ENCODE measurements at regions not wholly inside any gene's neighbourhood (a gene's known extent, or its start where the extent isn't known, plus 50 kb on each side); places are given as distances from the start of the nearest gene placed in this dataset.

DNA sequence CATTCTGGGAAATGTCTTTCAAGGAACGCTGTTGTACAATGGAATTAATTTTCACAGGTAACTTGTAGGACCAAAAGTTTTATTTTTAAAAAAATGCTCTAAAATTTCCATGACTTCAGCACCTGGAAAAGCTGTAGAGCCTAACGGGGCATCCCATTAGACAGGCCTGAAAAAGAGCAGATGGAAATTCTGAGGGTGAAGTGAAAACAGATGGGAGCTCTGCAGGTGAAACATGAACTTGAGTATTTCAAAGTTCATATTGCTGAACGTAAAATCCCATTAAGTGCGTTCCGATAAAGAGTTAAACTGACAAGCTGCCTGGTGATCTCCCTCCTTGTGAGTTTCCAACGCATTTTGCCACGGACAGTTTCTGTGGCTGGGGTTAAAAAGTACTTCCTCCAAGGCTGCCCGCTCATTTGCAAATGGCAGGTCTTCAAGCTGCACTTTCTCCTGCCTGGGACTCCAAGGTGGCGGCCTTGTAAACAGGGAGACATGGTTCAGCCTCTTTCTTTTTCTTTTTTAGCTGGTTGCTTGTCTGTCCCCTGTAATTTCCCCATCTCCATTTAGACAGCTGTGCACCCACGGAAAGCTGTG is 450.4 kb downstream of the FGF9 start:
- Histone ChIP-seq H3K27ac (no peak overlapping the region), H3K4me1 (no peaks in the 10 kb centered on the region), H3K4me3 (no peak overlapping the region), H3K27me3 (no peaks in the 10 kb centered on the region), H3K9me3 (no peaks in the 10 kb centered on the region), H3K36me3 (no peaks in the 10 kb centered on the region)
- intact Hi-C loops (cut with DNase I; ENCODE audit: low total_unique reads) = no loop called here
- TF ChIP-seq POLR2A (IDR thresholded peaks at IDR 0.05) (no peak), POLR2AphosphoS5 (IDR thresholded peaks at IDR 0.05) (no peak), EP300 (IDR thresholded peaks at IDR 0.05) (no peak)
- TF ChIP-seq, protein P1, sequence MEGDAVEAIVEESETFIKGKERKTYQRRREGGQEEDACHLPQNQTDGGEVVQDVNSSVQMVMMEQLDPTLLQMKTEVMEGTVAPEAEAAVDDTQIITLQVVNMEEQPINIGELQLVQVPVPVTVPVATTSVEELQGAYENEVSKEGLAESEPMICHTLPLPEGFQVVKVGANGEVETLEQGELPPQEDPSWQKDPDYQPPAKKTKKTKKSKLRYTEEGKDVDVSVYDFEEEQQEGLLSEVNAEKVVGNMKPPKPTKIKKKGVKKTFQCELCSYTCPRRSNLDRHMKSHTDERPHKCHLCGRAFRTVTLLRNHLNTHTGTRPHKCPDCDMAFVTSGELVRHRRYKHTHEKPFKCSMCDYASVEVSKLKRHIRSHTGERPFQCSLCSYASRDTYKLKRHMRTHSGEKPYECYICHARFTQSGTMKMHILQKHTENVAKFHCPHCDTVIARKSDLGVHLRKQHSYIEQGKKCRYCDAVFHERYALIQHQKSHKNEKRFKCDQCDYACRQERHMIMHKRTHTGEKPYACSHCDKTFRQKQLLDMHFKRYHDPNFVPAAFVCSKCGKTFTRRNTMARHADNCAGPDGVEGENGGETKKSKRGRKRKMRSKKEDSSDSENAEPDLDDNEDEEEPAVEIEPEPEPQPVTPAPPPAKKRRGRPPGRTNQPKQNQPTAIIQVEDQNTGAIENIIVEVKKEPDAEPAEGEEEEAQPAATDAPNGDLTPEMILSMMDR (IDR thresholded peaks at IDR 0.05) = no peak
- no peak for DNase-seq
- whole genome bisulfite sequencing, 5 donors = 70 to 79% (median 75%) methylated on average over 10 of the region's 10 CpGs

DNA sequence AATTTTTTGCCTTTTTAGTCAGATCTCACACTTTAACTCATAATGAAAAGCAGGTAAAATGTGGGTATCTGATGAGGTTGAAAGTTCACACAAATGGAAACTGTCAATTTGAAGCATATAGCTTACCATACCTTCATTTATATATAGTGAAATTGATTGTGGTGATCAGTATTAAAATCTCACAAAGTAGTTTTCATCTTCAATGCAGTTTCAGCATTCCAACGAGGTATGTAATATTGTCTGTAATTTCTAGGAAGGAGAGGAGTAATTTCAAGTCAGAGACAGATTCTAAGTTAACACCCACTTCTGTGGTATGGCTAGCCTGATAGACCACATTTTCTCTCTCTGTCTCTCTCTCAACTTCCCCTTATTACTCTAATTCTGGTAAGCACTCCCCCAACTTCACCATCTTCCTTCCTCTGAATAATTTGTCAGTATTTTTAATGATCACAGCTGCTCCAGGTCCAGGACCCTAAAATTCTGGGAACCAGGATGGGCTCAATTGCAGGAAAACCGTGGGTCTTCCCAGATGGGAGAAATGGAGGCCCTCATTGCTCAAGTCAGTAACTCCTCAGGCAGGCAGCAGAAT is 455.7 kb downstream of the FGF9 start:
- Histone ChIP-seq H3K4me1 (no peaks in the 10 kb centered on the region), H3K27ac (no peak overlapping the region), H3K27me3 (no peaks in the 10 kb centered on the region), H3K36me3 (no peaks in the 10 kb centered on the region), H3K4me3 (no peak overlapping the region), H3K9me3 (peaks cover 0 to 10% (median 8%) of the 10 kb centered on the region in 4 donors)
- no peak for DNase-seq
- TF ChIP-seq POLR2AphosphoS5 (IDR thresholded peaks at IDR 0.05) = no peak
- TF ChIP-seq POLR2A (IDR thresholded peaks at IDR 0.05) = no peak
- no peak for TF ChIP-seq EP300 (IDR thresholded peaks at IDR 0.05)
- TF ChIP-seq, protein P1 (IDR thresholded peaks at IDR 0.05) = no peak
- WGBS, 5 donors = 24 to 33% (median 31%) methylated on average over 2 of the region's 2 CpGs
- intact Hi-C loops (cut with DNase I; ENCODE audit: low total_unique reads) = no loop called here

DNA sequence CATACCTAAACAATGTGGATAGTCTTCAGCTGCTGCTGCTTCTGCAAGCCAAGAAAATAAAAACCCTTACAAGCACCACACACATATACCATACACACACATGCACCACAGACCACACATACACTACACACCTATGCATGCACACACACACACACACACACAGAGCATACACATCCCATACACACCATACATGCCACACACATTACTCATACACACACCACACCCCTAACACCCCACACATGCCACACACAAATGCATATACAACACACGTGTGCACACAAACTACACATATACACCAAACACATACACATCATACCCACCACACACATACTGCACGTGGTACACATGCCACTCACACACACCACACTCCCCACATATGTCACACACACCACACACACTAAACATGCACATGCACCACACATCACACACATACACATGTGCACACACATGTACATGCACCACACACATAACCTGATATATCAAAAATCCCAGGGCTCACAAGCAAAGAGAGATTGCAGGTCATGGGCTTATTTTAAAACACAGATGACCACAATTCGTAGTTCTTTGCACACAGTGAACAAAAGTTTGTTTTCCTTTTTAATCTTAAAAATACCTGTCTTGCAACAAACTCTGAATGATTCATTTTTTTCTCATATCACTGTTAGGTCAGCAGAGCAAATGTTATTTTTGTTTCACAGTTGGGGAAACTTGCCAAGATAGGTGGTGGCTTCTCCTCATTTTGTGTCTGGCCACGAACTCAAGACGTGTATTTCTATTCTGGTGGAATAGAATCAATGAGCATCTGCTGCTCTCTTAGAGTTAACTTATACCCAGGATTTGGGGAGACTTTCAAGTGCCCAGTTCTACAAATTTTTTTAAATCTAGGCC is 456.6 kb downstream of the FGF9 start:
- TF ChIP-seq, protein P1 (IDR thresholded peaks at IDR 0.05) = no peak
- no peak for TF ChIP-seq POLR2A (IDR thresholded peaks at IDR 0.05)
- TF ChIP-seq EP300 (IDR thresholded peaks at IDR 0.05) = no peak
- TF ChIP-seq POLR2AphosphoS5 (IDR thresholded peaks at IDR 0.05) = no peak
- H3K27ac ChIP-seq = peak overlapping the region in 1 of 5 donors; percentile 7
- H3K9me3 ChIP-seq = peaks cover 0 to 10% (median 8%) of the 10 kb centered on the region in 4 donors
- H3K4me3 ChIP-seq = no peak overlapping the region
- intact Hi-C loops (cut with DNase I; ENCODE audit: low total_unique reads) = no loop called here
- WGBS, 5 donors = 44 to 63% (median 49%) methylated on average over 5 of the region's 5 CpGs
- no peaks in the 10 kb centered on the region for H3K36me3 ChIP-seq
- DNase-seq = no peak
- H3K4me1 ChIP-seq = no peaks in the 10 kb centered on the region
- H3K27me3 ChIP-seq = no peaks in the 10 kb centered on the region
